Caki2 (cell line): ENCODE measurements at regions not wholly inside any gene's neighbourhood (a gene's known extent, or its start where the extent isn't known, plus 50 kb on each side); places are given as distances from the start of the nearest gene placed in this dataset.

Experiments
- DNase-seq: peaks from one replicate; pipeline ENCODE4 v3.0.0-alpha.2; 2015; ENCODE audit warnings: low read depth
- in situ Hi-C: cut with HindIII; loops from 2 replicates; pipeline ENCODE4 v1.10.0; 2016; ENCODE audit warnings: low sequenced_read_pairs, low pct_unique_long_range_greater_than_20kb, mixed read lengths

- in situ Hi-C loops, result no loop called here
- no peak for DNase-seq
Observed at GRCh38 chr11:38304926-38305325, 1706.9 kb upstream of the RAG2 start.

GRCh38 chr11:38302564-38302963, 1704.5 kb upstream of the RAG2 start:
- in situ Hi-C loops, result no loop called here
- DNase-seq, result no peak

- in situ Hi-C loops, result no loop called here
- no peak for DNase-seq
Observed at GRCh38 chr11:38300570-38300969, 1702.5 kb upstream of the RAG2 start.

GRCh38 chr11:38296211-38296776, 1698.3 kb upstream of the RAG2 start:
- in situ Hi-C loops, result no loop called here
- DNase-seq, result no peak

GRCh38 chr11:38282718-38283117, 1684.7 kb upstream of the RAG2 start:
- no peak for DNase-seq
- in situ Hi-C loops, result no loop called here

- DNase-seq, result no peak
- in situ Hi-C loops, result no loop called here
Observed at GRCh38 chr11:38278457-38279141, 1680.6 kb upstream of the RAG2 start.

- peak; percentile 1 for DNase-seq
- in situ Hi-C loops, result no loop called here
Observed at GRCh38 chr11:38274031-38274430, 1676.0 kb upstream of the RAG2 start.

GRCh38 chr11:38272376-38272775, 1674.3 kb upstream of the RAG2 start:
- in situ Hi-C loops, result no loop called here
- no peak for DNase-seq

- no peak for DNase-seq
- in situ Hi-C loops, result no loop called here
Observed at GRCh38 chr11:38266691-38267090, 1668.7 kb upstream of the RAG2 start.

GRCh38 chr11:38256436-38256835, 1658.4 kb upstream of the RAG2 start:
- in situ Hi-C loops, result no loop called here
- DNase-seq, result no peak

GRCh38 chr11:38254913-38255312, 1656.9 kb upstream of the RAG2 start:
- DNase-seq, result no peak
- in situ Hi-C loops, result no loop called here

- DNase-seq, result no peak
- in situ Hi-C loops, result no loop called here
Observed at GRCh38 chr11:38252620-38253019, 1654.6 kb upstream of the RAG2 start.

- no peak for DNase-seq
- in situ Hi-C loops, result no loop called here
Observed at GRCh38 chr11:38246451-38246850, 1648.4 kb upstream of the RAG2 start.

GRCh38 chr11:38226684-38227083, 1628.6 kb upstream of the RAG2 start:
- in situ Hi-C loops, result no loop called here
- DNase-seq, result no peak

- in situ Hi-C loops, result no loop called here
- DNase-seq, result no peak
Observed at GRCh38 chr11:38221295-38221694, 1623.3 kb upstream of the RAG2 start.

GRCh38 chr11:38219636-38220035, 1621.6 kb upstream of the RAG2 start:
- in situ Hi-C loops, result no loop called here

GRCh38 chr11:38208951-38209350, 1610.9 kb upstream of the RAG2 start:
- DNase-seq, result no peak
- in situ Hi-C loops, result no loop called here

More at GRCh38 chr11:38219636-38220035, 1621.6 kb upstream of the RAG2 start:
- no peak for DNase-seq

GRCh38 chr11:38206663-38207062, 1608.6 kb upstream of the RAG2 start:
- DNase-seq, result no peak

GRCh38 chr11:38191101-38191500, 1593.1 kb upstream of the RAG2 start:
- DNase-seq, result no peak
- in situ Hi-C loops, result no loop called here

More at GRCh38 chr11:38206663-38207062, 1608.6 kb upstream of the RAG2 start:
- in situ Hi-C loops, result no loop called here
